LNCAP (cell line): ENCODE measurements at regions not wholly inside any gene's neighbourhood (a gene's known extent, or its start where the extent isn't known, plus 50 kb on each side); places are given as distances from the start of the nearest gene placed in this dataset.

Experiments
- TF ChIP-seq, protein P1 (sequence below): fragments of 450-650 bp; IDR thresholded peaks from 2 replicates; pipeline ENCODE4 v1.5.1; 2017; ENCODE audit warnings: mild to moderate bottlenecking

DNA sequence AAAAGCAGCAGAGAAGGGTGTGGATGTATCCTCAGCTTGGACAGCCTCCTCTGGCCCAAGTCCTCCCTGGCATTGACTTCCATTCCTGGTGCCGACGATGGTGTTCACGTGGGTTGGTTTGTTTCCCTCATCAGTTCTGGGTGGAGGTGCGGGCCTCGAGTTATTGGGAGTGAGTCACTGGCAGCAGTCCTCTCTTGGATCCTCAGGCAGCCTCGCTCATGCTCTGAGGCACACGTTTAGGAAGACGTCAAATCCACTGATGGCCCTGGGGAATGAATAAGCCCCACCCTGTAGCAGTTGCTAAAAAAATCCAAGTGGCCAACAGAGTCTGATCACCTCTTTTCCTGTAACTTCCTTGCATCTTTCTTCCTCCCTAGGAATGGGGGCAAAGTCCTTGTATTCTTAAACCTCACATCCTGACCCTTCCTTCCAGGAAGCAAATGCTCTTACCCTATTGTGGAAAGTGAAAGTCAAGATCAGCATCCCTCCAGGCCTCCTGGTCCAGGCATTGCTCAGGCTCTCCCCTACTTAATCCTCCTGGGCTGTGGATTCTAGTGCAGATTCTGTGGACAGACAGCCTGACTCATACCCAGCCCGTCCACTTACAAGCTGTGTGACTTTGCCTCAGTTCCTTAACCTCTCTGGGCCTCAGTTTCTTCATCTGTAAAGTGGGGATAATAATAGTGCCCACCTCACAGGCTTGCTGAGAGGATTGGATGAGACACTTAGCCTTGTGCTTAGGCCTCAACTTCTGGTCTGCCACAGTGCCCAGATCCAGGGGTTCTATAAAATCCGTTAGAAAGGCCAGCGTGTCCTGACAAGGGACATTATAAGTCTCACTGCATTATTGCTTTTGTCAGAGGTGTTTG, 111.1 kb downstream of the TLR5 start:
- TF ChIP-seq, protein P1, sequence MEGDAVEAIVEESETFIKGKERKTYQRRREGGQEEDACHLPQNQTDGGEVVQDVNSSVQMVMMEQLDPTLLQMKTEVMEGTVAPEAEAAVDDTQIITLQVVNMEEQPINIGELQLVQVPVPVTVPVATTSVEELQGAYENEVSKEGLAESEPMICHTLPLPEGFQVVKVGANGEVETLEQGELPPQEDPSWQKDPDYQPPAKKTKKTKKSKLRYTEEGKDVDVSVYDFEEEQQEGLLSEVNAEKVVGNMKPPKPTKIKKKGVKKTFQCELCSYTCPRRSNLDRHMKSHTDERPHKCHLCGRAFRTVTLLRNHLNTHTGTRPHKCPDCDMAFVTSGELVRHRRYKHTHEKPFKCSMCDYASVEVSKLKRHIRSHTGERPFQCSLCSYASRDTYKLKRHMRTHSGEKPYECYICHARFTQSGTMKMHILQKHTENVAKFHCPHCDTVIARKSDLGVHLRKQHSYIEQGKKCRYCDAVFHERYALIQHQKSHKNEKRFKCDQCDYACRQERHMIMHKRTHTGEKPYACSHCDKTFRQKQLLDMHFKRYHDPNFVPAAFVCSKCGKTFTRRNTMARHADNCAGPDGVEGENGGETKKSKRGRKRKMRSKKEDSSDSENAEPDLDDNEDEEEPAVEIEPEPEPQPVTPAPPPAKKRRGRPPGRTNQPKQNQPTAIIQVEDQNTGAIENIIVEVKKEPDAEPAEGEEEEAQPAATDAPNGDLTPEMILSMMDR, result no peak

DNA sequence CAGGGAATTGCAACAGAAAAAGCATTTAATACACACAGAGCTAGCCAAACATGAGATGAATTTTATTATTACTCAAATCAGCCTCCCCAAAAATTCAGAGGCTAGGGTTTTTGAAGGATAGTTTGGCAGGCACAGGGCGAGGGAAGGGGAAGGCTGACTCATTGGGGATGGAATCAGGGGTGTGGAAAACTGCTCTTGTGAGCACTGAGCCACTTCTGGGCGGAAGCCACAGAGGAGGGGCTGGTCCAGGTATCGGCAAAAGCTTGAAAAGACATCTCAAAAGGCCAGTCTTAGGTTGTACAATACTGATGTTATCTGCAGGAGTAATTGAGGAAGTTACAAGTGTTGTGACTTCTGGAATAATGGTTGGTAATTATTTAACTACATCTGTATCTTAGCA, 109.4 kb downstream of the TLR5 start:
- TF ChIP-seq, protein P1, result no peak

DNA sequence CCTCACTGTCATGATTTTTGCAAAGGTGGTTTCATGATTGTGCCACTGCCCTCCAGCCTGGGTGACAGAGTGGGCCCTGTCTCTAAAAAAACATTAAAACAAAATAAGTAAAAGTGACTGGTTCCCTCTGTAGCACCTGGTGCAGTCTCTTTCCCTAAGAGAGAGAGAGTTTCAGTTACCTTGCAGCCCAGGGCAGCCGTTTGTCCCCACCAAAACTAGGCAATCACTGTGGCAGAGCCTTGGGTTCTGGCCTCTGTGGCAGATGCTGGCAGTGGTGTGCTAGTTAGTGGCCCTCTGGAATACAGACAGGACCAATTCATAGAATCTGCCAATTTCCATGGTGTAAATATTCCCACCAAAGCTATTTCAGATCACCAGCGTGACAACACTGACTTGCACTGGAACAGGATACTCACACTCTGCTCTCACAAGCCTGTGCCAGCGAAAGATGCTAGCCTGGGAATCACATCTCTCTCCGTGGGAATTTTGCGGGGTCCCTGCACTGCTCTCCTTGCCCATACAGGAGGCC, 108.7 kb downstream of the TLR5 start:
- TF ChIP-seq, protein P1, result no peak

DNA sequence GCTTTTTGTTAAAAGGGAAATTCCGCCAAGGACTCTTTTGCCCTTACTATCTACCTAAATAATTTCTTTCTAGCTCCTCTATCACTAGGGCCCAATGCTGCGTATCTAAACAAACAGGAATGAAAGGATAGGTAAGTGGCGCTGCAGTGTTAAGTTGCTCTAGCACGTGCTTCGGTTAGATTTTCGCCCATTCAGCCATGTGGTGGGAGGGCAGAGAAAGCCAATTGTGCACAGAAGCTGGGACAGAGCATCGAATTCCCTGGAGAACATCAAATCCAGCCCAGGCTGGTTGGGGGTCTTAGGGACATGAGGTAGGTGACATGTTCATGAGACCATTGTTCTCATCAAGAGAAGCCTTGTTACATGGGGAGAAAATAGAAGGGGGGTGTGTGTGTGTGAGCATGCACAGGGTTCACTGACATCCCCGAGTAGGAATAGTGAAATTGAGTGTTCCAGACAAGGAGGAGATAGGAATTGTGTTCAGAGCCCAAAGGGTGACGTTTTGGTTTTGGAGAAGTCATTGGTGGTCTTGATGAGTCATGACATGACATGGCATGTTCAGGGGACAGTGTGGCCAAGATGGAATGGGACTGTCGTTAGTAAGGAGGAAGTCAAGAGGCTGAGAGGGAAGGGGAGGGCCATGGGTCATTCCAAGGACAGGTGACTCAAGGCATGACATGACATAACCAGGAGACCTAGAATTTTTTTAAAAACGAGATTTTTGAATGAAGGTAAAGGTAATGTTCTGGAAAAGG, 107.1 kb downstream of the TLR5 start:
- TF ChIP-seq, protein P1, result no peak

DNA sequence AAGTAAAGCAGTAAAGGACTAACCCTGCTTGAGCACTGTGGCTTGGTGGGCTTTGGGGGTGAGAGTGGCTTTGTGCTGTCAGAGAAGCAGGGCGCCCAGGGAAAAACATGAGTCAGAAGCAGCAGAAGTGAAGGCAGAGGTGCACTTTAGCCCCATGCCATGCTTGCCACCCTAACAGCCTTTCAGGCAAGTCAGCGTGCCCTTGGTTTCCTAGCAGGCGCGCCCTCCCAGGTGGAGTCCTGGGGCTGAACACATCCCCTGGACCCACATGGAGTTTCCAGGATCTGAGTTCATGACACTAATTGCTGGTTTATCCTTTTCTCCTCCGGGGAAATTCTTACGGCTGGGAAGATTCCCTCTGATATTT, 106.6 kb downstream of the TLR5 start:
- TF ChIP-seq, protein P1, result no peak

DNA sequence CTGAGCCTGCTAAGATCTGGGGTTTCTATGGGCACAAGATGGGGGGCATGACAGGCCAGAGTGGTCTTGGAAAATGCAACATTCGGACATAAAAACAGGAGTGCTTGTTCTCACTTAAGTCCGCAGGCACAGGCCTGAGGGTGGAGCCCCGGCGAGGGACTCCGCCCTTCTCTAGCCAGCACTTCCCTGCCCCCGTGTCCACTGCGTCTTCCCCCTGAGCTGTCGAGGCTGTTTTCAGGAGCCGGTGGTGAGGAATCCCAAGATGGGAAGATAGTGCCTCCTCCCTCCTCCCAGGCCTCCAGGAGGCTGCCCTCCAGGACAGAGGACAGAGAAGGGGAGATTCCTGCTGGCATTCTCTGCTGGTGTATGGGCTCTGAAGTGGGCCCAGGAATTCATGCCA, 105.2 kb downstream of the TLR5 start:
- TF ChIP-seq, protein P1, result no peak

DNA sequence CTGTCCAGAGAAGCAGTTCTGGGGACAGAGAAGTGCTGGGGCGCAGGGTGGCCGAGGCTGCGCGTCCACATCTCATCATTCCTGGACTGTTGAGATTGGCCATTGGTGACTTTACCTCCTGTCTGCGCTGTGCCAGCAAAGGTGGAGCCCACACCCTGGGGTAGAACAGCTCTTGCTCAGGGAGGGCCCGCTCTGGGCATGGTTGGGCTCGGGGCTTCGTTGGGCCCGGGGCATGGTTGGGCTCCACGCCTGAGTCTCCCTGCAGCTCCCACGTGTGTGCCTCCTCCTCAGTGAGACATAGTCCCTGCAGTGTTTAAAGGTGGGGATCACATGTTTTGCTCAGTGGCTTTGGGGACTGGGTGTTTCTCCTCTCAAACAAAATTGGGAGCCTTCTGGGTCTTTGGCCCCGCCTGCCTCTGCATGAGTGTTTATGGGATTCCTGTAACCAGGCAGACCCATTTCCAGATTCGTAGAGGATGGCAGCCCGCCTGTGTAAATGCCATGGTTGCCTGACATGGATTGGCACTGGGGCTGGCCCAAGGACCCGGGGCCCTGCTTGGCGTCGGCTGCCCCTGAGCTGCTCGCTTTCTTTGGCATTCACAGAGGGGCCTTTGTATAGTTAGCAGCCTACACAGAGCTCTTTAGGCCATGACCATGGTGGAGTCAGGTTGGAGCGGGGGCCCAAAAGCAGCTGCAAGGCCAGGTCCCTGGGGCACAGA, 104.6 kb downstream of the TLR5 start:
- TF ChIP-seq, protein P1, result no peak
